K562 (cell line): ENCODE measurements at regions not wholly inside any gene's neighbourhood (a gene's known extent, or its start where the extent isn't known, plus 50 kb on each side); places are given as distances from the start of the nearest gene placed in this dataset.

Experiments
- ATAC-seq: fragments of 200-7000 bp; cut with Tn5 transposase; 3 replicates; pipeline ENCODE4 v1.9.1; 2020; ENCODE audit warnings: moderate library complexity
- BruUV-seq: library from RNA; stranded (reverse); fragments of 400-500 nt; replicated peaks from 2 replicates; lab custom pipeline; 2021; lab: Mats Ljungman, UMichigan
- CTCF ChIA-PET: fragments of 300-600 bp; formaldehyde crosslinking; extraction: SDS; loops from one replicate; lab custom pipeline; 2021; ENCODE audit warnings: low intra/inter-chr PET ratio; lab: Yijun Ruan, JAX
- POLR2A ChIA-PET: fragments of 300-600, 350-650 bp; sonication (Branson Sonifier 250); formaldehyde crosslinking; extraction: SDS; loops from one replicate; lab custom pipeline; 2021; ENCODE audit warnings: antibody characterized with exemption, inconsistent platforms; lab: Yijun Ruan, JAX
- DNase-seq, 4 experiments: peaks; one replicate each; pipeline versions ENCODE4 v3.0.0 to v3.0.0-alpha.2; 2011 to 2018; ENCODE audit warnings: low spot score in 3 of 4, mixed read lengths in 3 of 4; ENCODE audit errors: extremely low read depth in 1 of 4
- FAIRE-seq: peaks from 2 replicates; lab custom pipeline; 2011; peaks lifted over from hg19 to GRCh38; lab: Jason Lieb, UNC
- H2AFZ ChIP-seq: 2 replicates; pipeline ENCODE4 v1.6.0; 2011; ENCODE audit warnings: low read depth, low read length, control low read depth, inconsistent platforms
- H3K27ac ChIP-seq: fragments of 200-600 bp; 3 replicates; pipeline ENCODE4 v1.8.0; 2011; ENCODE audit warnings: low read depth, mild to moderate bottlenecking, control low read depth, inconsistent platforms, low read length, moderate library complexity, mixed read lengths; ENCODE audit errors: extremely low read depth
- H3K27me3 ChIP-seq, 2 experiments: fragments of 300-600 bp in 1 of 2; 2 replicates in 1 of 2; 3 replicates in 1 of 2; pipeline versions ENCODE4 v1.6.0 to v1.8.0; 2011; ENCODE audit warnings: inconsistent platforms in 2 of 2, low read length in 2 of 2, mild to moderate bottlenecking in 1 of 2, mixed read lengths in 1 of 2, moderate library complexity in 1 of 2; ENCODE audit not compliant: control insufficient read depth in 2 of 2, insufficient read depth in 2 of 2
- H3K36me3 ChIP-seq: fragments of 300-600 bp; 3 replicates; pipeline ENCODE4 v1.8.0; 2011; ENCODE audit warnings: mild to moderate bottlenecking, low read length, inconsistent platforms; ENCODE audit not compliant: control insufficient read depth, insufficient read depth
- H3K4me1 ChIP-seq, 2 experiments: fragments of 200-600 bp in 1 of 2; replicated peaks in 1 of 2; 2 replicates in 1 of 2; 3 replicates in 1 of 2; pipeline versions ENCODE4 v1.5.1 to v1.8.0; 2011; ENCODE audit warnings: inconsistent platforms in 2 of 2, low read length in 2 of 2, mild to moderate bottlenecking in 1 of 2, mixed read lengths in 1 of 2, moderate library complexity in 1 of 2; ENCODE audit not compliant: control insufficient read depth in 2 of 2, insufficient read depth in 2 of 2
- H3K4me2 ChIP-seq: 2 replicates; pipeline ENCODE4 v1.6.1; 2011; ENCODE audit warnings: low read length, control low read depth, inconsistent platforms, mixed read lengths; ENCODE audit not compliant: insufficient read depth
- H3K4me3 ChIP-seq: fragments of 200-600 bp; sonication (generic), shearing (Covaris generic); 2 replicates; pipeline ENCODE4 v1.5.1; 2016; ENCODE audit warnings: control low read depth, inconsistent platforms
- H3K79me2 ChIP-seq: fragments of 200-600 bp; 3 replicates; pipeline ENCODE4 v1.8.0; 2011; ENCODE audit warnings: low read length, inconsistent platforms; ENCODE audit not compliant: control insufficient read depth, insufficient read depth
- H3K9ac ChIP-seq, 2 experiments: 2 replicates each; pipeline versions ENCODE4 v1.6.0 to v1.6.1; 2011; ENCODE audit warnings: low read depth in 2 of 2, low read length in 2 of 2, control low read depth in 1 of 2, inconsistent platforms in 1 of 2, mild to moderate bottlenecking in 1 of 2, mixed read lengths in 1 of 2; ENCODE audit not compliant: insufficient read depth in 1 of 2
- H3K9me1 ChIP-seq: one replicate; pipeline ENCODE4 v1.6.0; 2011; ENCODE audit warnings: inconsistent platforms, mild to moderate bottlenecking, low read length, moderate library complexity; ENCODE audit not compliant: control insufficient read depth, insufficient read depth
- H3K9me3 ChIP-seq: replicated peaks from 2 replicates; pipeline ENCODE4 v1.5.1; 2011; ENCODE audit warnings: low read depth, low read length, inconsistent platforms; ENCODE audit not compliant: control insufficient read depth, insufficient read depth
- H4K20me1 ChIP-seq: replicated peaks from 2 replicates; pipeline ENCODE4 v1.6.1; 2011; ENCODE audit warnings: low read length, inconsistent platforms, mixed read lengths; ENCODE audit not compliant: control insufficient read depth, insufficient read depth
- ADNP ChIP-seq: fragments of 200-800 bp; sonication (Bioruptor generic); IDR thresholded peaks from 2 replicates; pipeline ENCODE4 v1.6.1; 2016; ENCODE audit warnings: missing genetic modification characterization, missing compliant biosample characterization
- CHD4 ChIP-seq: fragments of 200-600 bp; sonication (generic); IDR thresholded peaks from 3 replicates; pipeline ENCODE4 v1.6.1; 2012; ENCODE audit warnings: low read depth, mild to moderate bottlenecking, mixed read lengths, low read length, inconsistent platforms; ENCODE audit not compliant: insufficient read depth, insufficient replicate concordance, poor library complexity, severe bottlenecking
- CREB1 ChIP-seq, 2 experiments: sonication (generic) in 1 of 2; formaldehyde crosslinking in 1 of 2; IDR thresholded peaks; 2 replicates each; pipeline versions ENCODE4 v1.6.1 to v1.8.0; 2012 to 2022; ENCODE audit warnings: inconsistent platforms in 1 of 2, mild to moderate bottlenecking in 1 of 2, missing genetic modification reagents in 1 of 2, moderate library complexity in 1 of 2
- EHMT2 ChIP-seq: fragments of 450-650 bp; IDR thresholded peaks from 2 replicates; pipeline ENCODE4 v1.6.1; 2018; ENCODE audit warnings: antibody characterized with exemption
- MEIS2 ChIP-seq: fragments of 450-650 bp; IDR thresholded peaks from 2 replicates; pipeline ENCODE4 v1.6.1; 2014; ENCODE audit warnings: mild to moderate bottlenecking; ENCODE audit not compliant: partially characterized antibody
- RAD51 ChIP-seq: fragments of 450-650 bp; IDR thresholded peaks from 2 replicates; pipeline ENCODE4 v1.7.1; 2016; ENCODE audit warnings: low read depth, mild to moderate bottlenecking, borderline replicate concordance
- TEAD1 ChIP-seq, 2 experiments: fragments of 450-650 bp in 1 of 2; sonication (generic) in 1 of 2; formaldehyde crosslinking; IDR thresholded peaks; 2 replicates each; pipeline versions ENCODE4 v1.4.0 to v1.8.0; 2020 to 2022; ENCODE audit warnings: mild to moderate bottlenecking in 2 of 2, missing genetic modification reagents in 1 of 2
- ZKSCAN8 ChIP-seq: fragments of 200-800 bp; sonication (Bioruptor generic); IDR thresholded peaks from 2 replicates; pipeline ENCODE4 v1.6.1; 2016; ENCODE audit warnings: missing genetic modification characterization, missing compliant biosample characterization
- ZNF121 ChIP-seq: sonication (generic); formaldehyde crosslinking; conservative IDR thresholded peaks from 2 replicates; pipeline ENCODE4 v1.8.0; 2022; ENCODE audit warnings: missing genetic modification reagents
- ZNF140 ChIP-seq: fragments of 250-450 bp; sonication (Bioruptor Pico); IDR thresholded peaks from 2 replicates; pipeline ENCODE4 v1.8.0; 2021; ENCODE audit warnings: moderate library complexity, mild to moderate bottlenecking, inconsistent platforms
- ZNF311 ChIP-seq: fragments of 250-450 bp; sonication (Bioruptor Pico); IDR thresholded peaks from 2 replicates; pipeline ENCODE4 v1.4.0; 2020; ENCODE audit warnings: mild to moderate bottlenecking, moderate library complexity
- ZNF778 ChIP-seq: fragments of 450-650 bp; formaldehyde crosslinking; IDR thresholded peaks from 2 replicates; pipeline ENCODE4 v1.4.0; 2020; ENCODE audit warnings: mild to moderate bottlenecking, moderate library complexity
- WGBS: fragments of 100-300 bp; shearing (Covaris generic); methylation state at CpG from one replicate; pipeline ENCODE4 v1.1.6; 2016; ENCODE audit warnings: low coverage, mixed read lengths; ENCODE audit not compliant: insufficient coverage; ENCODE audit errors: missing lambda C conversion rate; 5-methylcytosine and 5-hydroxymethylcytosine counted together
- in situ Hi-C: fragments of 300-500 bp; cut with MboI; formaldehyde crosslinking; loops from 4 replicates; pipeline ENCODE4 v1.15.0; 2018; ENCODE audit warnings: inconsistent platforms, mixed read lengths
- intact Hi-C: fragments of 100-400 bp; cut with micrococcal nuclease; formaldehyde crosslinking; loops from 2 replicates; pipeline ENCODE4 v1.14.2; 2022
- TF ChIP-seq, protein P1 (sequence below), 2 experiments: fragments of 200-800 bp in 1 of 2; sonication (Bioruptor generic) in 1 of 2; sonication (generic) in 1 of 2; formaldehyde crosslinking in 1 of 2; IDR thresholded peaks in 1 of 2; conservative IDR thresholded peaks in 1 of 2; 2 replicates each; pipeline versions ENCODE4 v1.5.0 to v1.6.1; 2016 to 2020; ENCODE audit warnings: missing compliant biosample characterization in 1 of 2, missing genetic modification characterization in 1 of 2, missing genetic modification reagents in 1 of 2
- TF ChIP-seq, protein P2 (sequence below): sonication (generic); formaldehyde crosslinking; IDR thresholded peaks from 2 replicates; pipeline ENCODE4 v1.9.0; 2022; ENCODE audit warnings: mild to moderate bottlenecking, missing genetic modification reagents

DNA sequence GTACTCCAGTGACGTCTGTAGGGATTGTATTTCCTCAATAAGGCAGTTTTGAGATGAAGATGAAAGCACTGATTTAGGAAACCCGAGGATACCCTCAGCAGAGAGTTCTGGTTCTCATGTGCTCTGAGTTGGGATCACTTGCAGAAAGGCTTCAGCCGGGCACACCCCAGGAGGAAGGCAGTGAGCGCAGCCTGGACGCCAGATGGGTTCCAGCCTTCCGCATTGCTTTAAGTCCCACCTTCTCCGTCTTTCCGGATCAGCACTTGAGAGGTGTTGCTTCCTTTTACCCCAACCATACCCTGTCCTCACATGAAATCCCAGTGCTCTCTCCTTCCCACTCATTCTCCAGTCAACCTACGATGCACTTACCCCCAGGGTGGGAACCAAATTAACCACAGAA lies 239.5 kb upstream of the CADM1 start:
- no peak for TF ChIP-seq ADNP (tag)
- TF ChIP-seq MEIS2, result no peak
- no peak for TF ChIP-seq ZNF140 (CRISPR knock-in tag)
- no peak for TF ChIP-seq RAD51
- no peak for TF ChIP-seq TEAD1 (CRISPR knock-in tag; IDR thresholded peaks at IDR 0.05)
- TF ChIP-seq EHMT2, result no peak
- no peak overlapping the region for H3K4me2 ChIP-seq
- no peak for ATAC-seq
- no TSS peak for BruUV-seq
- peaks cover 6 to 24% of the 10 kb centered on the region in 2 experiments; a peak in 3 of 5 replicates for H3K27me3 ChIP-seq
- in situ Hi-C loops (no loop called here), intact Hi-C loops (no loop called here)
- no peak for DNase-seq
- H4K20me1 ChIP-seq, result no peaks in the 10 kb centered on the region
- H3K9ac ChIP-seq, result no peak overlapping the region
- H3K36me3 ChIP-seq, result no peaks in the 10 kb centered on the region
- no peak overlapping the region for H3K4me3 ChIP-seq
- H2AFZ ChIP-seq, result no peak overlapping the region
- 0% methylated on average over 9 of the region's 9 CpGs for WGBS
- POLR2A ChIA-PET, result no interaction called here
- no peaks in the 10 kb centered on the region for H3K9me3 ChIP-seq
- no peaks in the 10 kb centered on the region for H3K9me1 ChIP-seq
- no peak overlapping the region for H3K27ac ChIP-seq
- FAIRE-seq, result no peak
- H3K4me1 ChIP-seq, result no peaks in the 10 kb centered on the region
- CTCF ChIA-PET, result no interaction called here
- no peaks in the 10 kb centered on the region for H3K79me2 ChIP-seq

DNA sequence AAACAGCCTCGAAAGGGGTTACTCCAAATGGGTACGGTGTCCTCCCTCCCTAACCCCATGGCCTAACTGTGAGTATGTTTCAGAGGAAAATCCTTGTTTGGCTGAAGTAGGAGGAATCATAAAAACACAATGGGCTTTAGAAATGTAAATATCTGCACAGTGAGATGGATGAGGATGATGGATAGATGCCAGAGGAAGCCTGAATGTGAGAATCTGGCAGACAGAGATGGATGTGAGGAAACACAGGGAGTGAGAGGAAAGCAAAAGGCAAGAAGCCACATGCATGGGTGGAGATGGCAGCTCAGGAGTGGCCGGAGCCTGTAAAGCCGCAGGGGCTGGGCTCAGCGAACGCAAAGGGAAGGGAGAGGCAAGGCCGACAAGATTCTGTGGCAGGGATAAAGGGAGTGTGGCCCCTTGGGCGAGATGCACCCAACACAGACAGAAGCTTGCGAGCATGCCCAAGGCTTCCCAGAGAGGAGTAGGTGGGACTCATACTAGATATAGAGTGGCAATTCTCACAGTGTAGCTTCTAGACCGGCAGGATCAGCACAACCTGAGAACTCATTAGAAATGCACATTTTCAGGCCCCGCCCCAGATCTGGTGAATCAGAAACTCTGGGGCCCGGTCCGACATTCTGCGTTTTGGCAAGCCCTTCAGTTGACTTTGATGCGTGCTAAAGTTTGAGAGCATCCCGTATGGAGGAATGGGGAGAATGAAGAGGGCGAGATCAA lies 237.3 kb upstream of the CADM1 start:
- POLR2A ChIA-PET, result no interaction called here
- BruUV-seq, result no TSS peak
- TF ChIP-seq, protein P1, sequence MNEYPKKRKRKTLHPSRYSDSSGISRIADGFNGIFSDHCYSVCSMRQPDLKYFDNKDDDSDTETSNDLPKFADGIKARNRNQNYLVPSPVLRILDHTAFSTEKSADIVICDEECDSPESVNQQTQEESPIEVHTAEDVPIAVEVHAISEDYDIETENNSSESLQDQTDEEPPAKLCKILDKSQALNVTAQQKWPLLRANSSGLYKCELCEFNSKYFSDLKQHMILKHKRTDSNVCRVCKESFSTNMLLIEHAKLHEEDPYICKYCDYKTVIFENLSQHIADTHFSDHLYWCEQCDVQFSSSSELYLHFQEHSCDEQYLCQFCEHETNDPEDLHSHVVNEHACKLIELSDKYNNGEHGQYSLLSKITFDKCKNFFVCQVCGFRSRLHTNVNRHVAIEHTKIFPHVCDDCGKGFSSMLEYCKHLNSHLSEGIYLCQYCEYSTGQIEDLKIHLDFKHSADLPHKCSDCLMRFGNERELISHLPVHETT (CRISPR knock-in tag; conservative IDR thresholded peaks at IDR 0.05 in 1 of 2, IDR thresholded peaks at IDR 0.05 in 1 of 2), result no peak
- TF ChIP-seq ZKSCAN8 (CRISPR knock-in tag), result no peak
- TF ChIP-seq ZNF778, result no peak
- TF ChIP-seq CREB1 (IDR thresholded peaks at IDR 0.05), result no peak
- no peak for TF ChIP-seq CREB1 (CRISPR knock-in tag; IDR thresholded peaks at IDR 0.05)
- no peak for TF ChIP-seq CHD4
- TF ChIP-seq ZNF311 (CRISPR knock-in tag), result no peak
- TF ChIP-seq, protein P2, sequence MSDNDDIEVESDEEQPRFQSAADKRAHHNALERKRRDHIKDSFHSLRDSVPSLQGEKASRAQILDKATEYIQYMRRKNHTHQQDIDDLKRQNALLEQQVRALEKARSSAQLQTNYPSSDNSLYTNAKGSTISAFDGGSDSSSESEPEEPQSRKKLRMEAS (CRISPR knock-in tag), result no peak
- TF ChIP-seq ZNF121 (CRISPR knock-in tag), result no peak

More for the DNA sequence above, 237.3 kb upstream of the CADM1 start:
- H3K79me2 ChIP-seq, result no peaks in the 10 kb centered on the region
- no peaks in the 10 kb centered on the region for H4K20me1 ChIP-seq
- no peak for ATAC-seq
- no peaks in the 10 kb centered on the region for H3K36me3 ChIP-seq
- H3K27ac ChIP-seq, result no peak overlapping the region
- WGBS, result 4% methylated on average over 17 of the region's 17 CpGs
- H3K9me1 ChIP-seq, result no peaks in the 10 kb centered on the region
- H2AFZ ChIP-seq, result no peak overlapping the region
- CTCF ChIA-PET, result no interaction called here
- intact Hi-C loops (no loop called here), in situ Hi-C loops (no loop called here)
- H3K9ac ChIP-seq, result no peak overlapping the region
- no peaks in the 10 kb centered on the region for H3K4me1 ChIP-seq
- no peak overlapping the region for H3K4me3 ChIP-seq
- FAIRE-seq, result no peak
- no peak overlapping the region for H3K4me2 ChIP-seq
- H3K27me3 ChIP-seq, result peaks cover 6 to 24% of the 10 kb centered on the region in 2 experiments; a peak in 3 of 5 replicates
- no peaks in the 10 kb centered on the region for H3K9me3 ChIP-seq
- DNase-seq, result no peak
